Non-pigmented ciliary epithelial cell (primary cell): ENCODE measurements at regions not wholly inside any gene's neighbourhood (a gene's known extent, or its start where the extent isn't known, plus 50 kb on each side); places are given as distances from the start of the nearest gene placed in this dataset.

Experiments used
- DNase-seq: peaks from one replicate; pipeline ENCODE4 v3.0.0-alpha.2; 2010; ENCODE audit warnings: low read depth

DNA sequence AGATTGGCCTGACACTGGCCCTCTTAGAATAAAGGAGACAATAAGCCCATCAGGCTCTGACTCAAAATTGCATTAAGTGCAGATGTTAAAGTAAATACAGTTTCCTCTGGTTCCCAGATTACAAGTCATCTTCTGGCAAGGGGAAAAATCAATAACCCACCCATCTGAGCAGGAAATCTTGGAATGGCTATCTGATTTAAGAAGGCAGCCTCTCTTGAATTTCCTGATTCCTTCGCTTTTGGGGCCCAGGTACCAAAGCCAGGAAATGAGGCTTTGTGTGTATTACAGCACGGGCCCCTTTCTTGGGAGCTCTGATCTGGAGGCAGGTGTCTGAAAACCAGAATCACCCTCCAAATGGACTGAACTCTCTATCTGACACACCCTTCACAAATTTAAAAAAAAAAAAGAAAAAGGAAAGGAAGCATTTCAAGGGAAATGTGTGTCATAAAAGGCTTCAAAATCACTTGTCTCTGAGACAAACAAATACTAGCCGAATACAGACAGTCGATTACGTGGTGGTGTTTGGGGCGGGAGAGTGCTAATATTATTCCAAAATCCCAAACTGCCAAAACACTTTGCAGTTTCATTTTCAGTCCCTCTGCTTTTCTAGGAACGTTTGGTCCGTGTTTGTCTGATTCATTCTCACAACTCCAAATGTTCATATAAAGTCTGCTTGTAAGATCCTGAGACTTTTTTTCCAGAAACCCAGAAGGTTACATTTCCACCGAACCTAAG is 240.9 kb upstream of the CAMK1G start:
- no peak for DNase-seq

DNA sequence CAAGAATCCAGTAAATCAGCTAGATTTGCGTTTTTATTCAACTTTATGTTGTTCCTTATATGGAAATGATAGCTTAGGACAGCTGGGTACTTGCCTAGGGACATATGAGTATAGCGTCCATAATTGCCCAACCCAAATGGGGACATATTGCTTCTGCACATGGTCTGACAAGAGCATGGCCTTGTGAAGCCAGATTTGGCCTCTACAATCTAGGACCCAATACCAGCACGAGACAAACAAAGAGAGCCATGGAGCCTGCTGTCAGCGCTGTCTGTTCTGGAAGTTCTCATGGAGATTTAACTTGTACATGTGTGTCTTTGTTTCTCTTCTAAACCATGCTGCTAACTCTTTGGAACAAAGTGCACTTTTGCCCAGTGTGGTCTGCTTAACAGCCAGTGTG is 240.0 kb upstream of the CAMK1G start:
- DNase-seq, result no peak

DNA sequence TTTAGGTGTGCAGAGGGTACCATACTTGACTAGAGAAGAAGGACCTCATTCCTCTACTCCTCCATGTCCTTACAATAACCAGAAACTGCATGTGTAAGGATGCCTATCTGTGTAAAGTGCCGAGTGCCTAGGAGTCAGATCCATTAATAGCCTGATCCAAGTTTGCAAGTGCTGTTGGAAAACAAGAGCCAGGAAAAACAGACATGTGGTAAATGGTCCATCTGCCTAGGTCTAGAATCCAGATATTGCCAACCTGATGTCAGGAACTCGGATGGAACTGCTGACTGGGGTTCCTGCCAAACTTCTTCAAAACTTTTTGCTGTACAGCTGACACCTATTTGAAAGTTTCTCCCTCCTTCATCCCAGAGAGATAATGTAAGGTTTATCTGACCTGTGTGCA is 239.4 kb upstream of the CAMK1G start:
- DNase-seq, result no peak

DNA sequence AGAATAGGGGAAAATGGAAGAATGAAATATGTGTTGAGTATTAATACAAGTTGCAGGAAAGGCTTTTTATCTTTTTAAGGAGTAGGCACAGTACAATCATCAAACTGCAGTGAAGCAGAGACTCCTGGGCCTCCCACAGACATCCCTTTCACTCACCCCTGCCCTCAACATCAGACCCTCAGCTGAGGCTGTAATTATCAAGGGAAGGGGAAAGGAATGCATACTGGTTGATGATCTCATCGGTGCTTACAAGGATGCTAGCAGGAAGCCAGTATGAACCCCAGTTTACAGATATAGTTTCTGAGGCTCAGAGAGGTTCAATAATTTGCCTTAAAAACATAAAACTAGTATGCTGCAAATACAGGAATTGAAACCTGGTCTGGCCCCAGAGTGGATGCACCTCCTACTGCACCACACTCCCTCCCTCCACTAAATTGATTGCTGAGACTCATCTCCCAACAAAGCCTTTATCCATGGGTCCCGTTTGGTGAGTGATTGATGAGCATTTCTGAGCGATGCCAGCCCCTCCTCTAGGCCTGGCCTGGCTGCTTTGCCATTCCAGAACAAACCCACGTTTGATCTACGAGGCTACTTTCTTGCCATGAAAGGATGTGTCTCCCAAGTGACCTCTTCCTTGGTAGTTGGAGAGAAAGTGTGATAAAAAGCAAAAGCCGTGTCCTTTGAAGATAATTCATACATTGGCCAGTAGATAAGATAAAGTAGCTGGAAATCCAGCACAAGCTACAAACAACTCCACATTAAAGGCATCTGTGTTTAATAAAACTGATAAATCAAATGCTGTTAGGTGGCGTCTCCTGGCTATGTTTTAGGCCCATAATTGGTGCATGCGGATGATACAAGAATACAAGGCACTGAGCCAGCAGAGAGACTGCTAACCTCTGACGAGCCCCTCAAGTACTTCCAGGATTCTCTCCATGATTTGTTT is 233.9 kb upstream of the CAMK1G start:
- no peak for DNase-seq

DNA sequence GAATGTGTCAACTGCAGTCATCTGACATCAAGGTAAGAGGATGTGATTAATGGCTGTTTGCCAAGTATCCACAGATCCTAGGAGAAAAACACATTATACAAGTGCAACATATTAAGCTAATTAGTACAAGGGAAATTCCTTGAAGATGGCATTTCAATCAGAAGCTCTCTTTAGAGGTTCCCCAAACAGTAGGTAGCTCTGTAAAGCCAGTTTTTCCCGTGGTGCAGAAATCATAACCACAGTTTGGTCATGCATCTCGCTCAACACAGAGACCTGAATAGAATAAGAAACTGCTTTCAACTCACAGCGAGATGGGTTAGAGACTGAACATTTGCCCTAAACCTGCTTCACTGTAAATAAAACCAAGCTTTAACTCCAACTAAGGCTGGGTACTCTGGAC is 230.5 kb upstream of the CAMK1G start:
- DNase-seq, result no peak

DNA sequence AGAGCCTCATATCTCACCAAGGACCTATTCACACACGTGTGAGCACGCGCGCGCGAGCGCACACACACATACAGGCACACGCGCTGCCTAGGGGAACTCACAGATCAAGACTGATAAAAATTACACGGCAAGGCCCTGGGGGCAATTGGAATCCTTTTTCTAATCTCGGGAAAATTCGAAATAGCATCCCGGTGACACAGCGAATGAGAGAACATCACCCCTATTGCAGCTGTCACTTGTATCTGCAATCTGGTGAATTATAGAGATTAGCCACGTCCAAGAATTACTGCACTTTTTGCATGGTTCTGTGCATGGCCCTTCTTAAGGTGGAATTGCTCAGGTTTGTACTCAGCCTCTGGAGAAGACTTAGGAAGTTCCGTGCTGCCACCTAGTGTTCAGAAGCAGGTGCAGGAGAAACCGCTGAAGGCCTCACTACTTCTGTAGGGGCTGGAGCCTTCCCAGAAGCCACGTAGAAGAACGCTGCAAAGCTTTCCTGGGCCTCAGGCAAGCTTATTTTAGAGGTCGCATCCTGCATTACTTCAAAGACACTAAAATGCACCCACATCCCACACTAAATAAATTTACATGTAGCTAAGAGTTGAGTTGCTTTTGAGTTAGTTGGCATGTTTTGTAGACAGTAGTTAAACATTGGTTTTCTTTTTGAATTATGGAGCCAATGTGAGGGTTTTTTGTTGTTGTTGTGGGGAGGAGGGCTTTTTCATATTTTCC is 229.2 kb upstream of the CAMK1G start:
- DNase-seq, result peak; percentile 89

DNA sequence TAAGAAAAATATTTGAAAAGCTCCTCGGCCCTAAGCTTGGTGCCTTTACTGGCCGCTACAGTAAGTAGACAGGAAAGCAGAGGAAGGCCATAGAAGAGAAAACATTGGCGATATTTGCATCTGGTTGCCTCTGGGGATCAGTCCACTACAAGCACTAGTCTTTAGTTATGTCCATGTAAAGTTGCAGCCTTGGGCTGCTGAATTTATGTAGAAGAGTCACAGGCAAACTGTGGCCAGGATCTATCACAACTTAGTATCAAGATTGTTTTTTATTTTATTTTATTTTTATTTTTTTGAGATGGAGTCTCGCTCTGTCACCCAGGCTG is 228.7 kb upstream of the CAMK1G start:
- DNase-seq, result no peak

DNA sequence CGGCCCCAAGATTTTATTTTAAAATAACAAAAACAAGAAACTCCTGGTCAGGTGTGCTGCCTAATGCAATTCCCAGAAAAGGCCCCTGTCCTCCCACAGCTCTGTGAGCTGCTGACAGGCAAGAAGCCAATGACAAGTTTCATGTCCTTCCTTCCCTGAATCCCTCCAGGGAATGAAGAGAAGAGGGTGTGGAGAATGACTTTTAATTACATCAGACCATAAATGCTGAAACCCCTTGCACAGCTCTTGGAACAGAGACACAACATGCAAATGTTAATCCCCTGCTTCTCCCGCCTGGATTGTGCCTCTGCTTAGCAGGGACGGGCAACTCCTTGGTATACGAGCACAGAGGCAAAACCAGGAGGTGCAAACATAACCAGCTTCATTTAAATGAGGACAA is 228.1 kb upstream of the CAMK1G start:
- no peak for DNase-seq

DNA sequence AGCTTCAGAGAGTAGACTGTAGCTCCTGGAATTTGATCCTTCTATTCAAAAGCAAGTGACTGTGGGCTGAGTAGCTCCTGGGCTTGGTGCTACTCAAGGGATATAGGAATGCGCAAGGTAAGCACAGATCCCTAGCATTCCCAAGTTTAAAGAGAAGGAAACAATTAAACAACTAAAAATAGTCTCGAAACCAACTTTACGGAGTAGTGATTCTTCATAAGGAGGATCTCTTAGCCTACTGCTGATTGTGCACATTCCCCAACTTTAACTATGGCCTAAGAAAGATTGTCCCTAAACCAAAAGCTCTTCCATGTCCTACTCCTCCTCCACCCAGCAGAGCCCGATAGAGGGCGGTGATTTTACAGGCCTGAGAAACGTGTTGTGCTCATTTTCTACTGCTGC is 226.5 kb upstream of the CAMK1G start:
- DNase-seq, result no peak

DNA sequence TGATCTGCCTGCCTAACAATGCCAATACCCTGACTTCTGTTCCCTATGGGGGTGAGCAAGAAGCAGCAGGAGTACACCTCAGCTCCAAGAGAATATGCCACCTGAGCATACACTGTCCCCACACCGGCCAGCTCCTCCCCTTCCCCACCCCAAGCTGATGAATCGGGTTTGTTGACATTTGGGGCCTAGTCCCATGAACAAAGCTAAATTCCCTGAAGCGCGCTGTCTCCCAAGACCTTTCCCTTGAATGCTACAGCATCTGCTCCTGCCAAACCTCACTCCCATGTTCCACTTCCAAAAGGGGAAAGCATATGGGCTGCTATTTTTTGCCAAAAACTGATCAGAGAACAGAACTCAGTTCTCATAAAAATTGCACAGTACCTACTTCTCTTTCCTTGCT is 220.4 kb upstream of the CAMK1G start:
- DNase-seq, result no peak

DNA sequence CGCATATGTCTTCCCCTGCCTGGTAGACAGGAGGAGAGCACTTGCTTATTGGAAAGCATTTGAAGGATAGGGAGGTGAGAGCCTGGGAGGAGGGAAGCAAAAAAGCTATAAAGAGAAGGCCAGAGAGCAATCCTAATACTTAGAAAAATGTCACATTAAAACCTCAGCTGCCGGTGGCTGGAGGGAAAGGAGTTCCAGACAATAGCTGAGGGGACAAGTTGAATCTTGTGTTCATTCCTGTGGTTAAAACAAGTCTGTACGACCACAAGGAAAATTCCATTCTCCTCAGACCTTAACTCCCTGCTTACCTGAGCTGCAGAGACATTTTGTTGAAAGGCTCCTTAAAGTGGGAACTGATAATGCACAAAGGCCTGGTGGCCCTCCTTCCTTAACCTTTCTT is 218.8 kb upstream of the CAMK1G start:
- no peak for DNase-seq

DNA sequence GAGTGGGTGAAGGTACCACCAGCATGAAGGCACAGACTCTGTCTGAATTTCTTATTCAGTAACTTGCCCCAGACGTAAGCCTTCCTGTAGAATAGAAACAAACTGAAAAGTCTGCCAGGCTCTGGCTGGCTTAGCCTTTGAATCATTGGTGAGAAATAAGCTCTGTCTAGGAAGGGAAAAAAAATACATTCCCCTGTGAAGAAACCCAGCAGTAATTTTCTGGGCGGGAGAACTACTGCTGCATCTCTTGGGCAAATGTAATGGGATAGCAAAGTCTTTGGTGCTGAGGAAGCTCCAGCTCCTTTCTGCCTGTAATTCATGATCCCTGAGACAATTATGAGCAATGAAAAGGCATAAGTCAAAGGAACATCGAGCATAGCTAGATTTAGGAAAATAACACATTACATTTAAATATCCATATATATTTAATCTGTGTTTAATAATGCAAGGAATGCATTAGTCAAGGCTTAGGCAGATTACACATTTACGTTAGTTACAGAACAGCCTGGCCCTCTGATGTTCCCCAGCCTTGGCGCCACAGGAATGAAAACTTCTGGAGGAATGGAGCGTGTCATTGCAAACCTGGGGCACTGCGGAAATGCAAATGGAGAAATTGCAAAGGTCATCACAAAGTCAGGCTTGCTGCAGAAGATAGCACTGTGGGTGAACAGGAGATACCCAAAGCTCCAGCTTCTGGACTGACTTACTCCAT is 216.3 kb upstream of the CAMK1G start:
- DNase-seq, result peak; percentile 87

DNA sequence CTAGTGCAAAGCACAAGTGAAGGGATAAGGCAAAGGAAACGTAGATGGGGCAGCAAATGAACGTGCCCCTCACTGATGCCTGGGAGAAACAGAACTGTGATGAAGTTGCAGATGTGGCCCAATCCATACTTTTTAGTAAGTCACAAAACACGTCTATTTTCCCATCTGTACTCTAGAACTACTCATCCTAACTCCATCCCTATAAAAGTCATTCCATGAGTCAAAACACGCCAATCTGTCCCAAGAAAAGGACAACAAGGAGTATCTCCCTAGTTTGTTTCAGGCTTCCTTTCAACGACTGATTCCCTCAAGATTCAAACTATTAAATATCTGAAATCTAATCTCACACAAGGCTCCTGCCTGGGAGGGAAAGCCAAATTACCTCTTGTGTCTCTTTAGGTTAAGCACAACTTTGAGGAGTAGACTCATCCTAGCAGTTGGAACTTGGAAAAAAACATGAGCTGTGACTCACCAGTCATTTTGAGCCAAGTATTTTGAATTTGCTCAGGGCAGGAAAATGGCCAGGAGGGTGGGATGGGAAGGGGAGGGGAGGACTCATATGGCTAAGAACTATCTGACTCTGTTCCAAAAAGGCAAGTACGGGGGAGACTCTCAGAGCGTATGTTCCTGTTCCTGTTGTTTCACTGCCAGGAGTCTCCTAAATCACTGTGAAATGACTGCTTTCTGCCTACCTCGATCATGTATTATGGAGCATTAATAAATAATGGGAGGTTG is 214.5 kb upstream of the CAMK1G start:
- DNase-seq, result peak; percentile 93

DNA sequence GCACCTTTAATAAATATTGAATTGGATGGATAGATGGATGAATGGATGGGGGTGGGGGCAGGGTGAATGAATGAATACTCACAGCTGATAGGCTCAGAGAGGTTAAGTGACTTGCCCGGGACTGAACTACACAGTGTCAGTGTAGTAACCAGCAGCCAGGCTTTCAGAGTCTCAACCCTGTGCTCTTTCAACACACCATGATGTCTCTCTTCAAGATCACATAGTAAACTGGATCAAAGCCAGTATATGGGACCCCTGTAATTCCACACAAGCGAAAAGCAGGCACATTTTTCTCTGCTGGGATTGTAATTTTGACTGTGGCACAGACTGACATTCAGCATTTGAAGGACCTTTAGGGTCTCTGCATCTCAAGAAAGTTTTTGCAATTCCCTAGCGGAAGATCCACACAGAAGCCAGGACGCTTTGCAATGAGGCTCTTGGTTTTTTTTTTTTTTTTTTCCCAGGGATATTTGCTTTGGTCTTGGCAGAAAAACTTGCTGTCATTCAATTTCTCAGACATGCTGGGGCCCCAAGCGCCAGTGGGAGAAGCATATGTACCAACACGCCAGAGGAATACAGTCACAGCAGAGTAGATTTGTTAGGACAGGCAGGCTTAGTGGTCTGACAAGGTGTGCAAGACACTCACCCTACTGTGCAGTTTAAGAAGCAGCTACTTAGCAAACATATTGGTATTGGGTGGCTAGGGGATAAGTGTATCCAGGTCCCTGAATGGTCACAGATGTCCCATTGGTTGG is 213.1 kb upstream of the CAMK1G start:
- no peak for DNase-seq

DNA sequence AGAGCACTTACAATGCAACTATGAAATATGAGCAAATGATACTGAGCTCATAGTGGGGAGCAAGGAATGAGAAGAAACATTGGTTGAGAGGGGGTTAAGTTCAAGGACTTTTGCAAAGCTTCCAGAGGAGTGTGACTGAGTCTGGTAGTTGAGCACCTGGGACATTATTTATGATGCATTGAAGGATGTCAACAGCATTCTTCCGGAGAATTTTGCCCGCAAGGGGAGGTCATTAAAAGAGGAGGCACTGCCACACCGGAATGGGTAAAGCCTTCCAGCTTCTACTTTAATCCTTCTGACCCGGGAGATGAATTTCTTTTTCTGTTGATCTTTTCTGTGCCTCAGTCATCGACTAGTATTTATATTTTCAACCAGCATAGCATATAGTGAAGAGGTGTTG is 208.4 kb upstream of the CAMK1G start:
- no peak for DNase-seq

DNA sequence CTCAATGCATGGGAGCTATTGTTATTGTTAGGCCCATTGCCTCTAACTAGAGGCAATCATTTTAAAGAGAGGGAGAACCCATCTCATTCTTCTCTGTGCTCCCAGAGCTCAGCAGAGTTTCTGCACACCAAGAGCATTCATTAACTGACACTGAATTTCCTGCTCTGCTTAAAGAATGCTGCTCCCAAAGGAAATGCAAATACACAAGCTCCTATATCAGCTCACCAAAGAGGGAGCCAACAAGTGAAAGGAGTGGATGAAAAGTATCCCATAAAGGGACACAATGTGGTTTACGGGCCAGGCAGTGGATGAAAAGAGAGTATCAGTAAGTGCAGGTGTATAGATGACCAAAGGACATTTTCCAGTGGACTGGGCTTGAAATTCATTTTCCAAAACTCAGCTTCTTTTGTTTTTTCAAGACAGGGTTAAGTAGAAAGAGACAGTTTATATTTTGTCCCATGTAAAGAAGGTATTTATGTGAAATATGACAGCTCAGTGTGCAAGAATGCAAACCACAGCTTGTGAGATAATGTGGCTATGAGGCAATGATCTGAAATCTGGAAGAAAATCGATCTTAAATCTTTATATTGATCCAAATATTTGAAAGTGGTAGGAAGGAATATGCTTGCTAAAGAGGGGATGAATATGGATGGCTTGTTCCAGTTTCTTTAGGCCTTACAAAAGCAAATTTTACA is 207.7 kb upstream of the CAMK1G start:
- DNase-seq, result peak; percentile 42

DNA sequence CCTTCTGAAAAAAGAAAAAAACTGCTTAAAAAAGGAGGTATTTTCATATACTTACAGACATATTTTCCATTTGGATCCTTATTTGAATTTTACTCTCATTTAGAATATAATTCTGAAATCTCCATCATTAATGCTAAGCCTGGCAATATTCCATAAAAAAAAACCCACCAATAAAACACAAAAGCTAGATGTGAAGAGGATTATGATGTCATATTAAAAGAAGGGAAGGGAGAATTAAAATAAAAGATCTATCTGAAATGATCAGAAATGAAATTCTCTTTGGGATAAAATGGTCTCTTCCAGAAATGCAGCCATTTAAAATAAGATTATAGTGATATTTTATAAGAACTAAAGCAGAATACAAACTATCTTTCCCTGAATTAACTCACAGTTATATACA is 206.7 kb upstream of the CAMK1G start:
- DNase-seq, result no peak

DNA sequence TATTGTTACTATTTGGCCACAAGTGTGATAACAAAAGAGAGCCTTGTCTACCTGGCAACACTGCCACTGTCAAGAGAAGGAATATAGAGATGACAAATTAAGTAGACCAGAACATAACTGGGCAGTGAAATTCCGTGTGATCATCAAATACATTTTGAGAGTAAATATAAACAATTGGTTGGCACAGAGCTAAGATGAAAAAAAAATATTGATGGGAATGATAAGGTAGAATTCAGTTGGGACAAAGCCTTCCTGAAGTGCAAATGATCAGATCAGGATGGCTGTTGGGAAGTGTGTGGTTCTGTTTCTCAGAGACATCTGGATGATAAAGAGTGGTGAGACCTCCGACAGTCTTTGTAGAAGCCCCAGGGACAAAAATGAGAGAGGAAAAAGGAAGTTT is 205.5 kb upstream of the CAMK1G start:
- no peak for DNase-seq

DNA sequence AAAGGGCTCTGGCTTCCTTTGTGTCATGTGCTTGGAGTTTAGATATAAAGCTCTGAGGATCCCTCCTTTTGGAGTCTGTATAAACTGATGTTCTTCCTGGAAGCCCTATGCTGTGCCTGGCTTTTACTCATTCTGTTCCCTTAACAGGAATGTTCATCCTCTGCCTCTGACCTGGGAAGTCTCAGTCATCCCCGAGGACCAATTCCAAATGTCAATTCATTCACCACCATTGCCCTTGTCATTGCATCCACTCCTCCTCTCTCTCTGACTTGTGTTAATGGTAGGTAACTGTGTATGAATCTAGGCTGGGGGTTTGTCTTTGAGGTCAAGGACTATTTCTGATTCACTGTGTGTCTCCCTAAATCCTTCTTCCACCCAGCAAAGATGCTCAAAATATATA is 204.2 kb upstream of the CAMK1G start:
- DNase-seq, result no peak

DNA sequence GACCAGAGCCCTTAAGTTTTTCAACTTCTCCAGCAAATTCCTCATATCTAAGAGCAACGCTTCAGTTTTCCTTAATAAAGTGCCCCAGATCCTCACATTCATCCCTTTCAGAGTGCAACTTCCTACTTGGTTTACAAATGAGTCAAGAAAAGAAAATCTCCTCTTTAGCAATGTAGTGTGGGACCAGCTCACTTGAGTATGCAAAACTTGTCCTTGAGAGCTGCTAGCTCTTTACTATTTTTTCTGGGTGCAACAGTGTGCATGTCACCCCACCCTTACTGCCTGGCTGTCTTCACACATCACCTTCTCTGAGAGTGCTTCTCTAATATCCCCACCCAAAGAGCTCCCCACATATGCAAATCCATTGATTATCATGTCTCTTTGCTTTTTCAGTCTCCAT is 203.1 kb upstream of the CAMK1G start:
- DNase-seq, result no peak
